Endothelial cell (in vitro differentiated cells): ENCODE measurements at regions not wholly inside any gene's neighbourhood (a gene's known extent, or its start where the extent isn't known, plus 50 kb on each side); places are given as distances from the start of the nearest gene placed in this dataset.

Experiments
- DNase-seq: peaks from one replicate; pipeline ENCODE4 v3.0.0; 2021; ENCODE audit warnings: low spot score
- H3K27ac Mint-ChIP-seq: one replicate; pipeline ENCODE4 v1.8.0; 2021; ENCODE audit warnings: mixed read lengths, inconsistent platforms; ENCODE audit not compliant: unreplicated experiment
- H3K27me3 Mint-ChIP-seq: one replicate; pipeline ENCODE4 v1.8.0; 2021; ENCODE audit warnings: mild to moderate bottlenecking, moderate library complexity, mixed read lengths, inconsistent platforms; ENCODE audit not compliant: unreplicated experiment
- H3K36me3 Mint-ChIP-seq: one replicate; pipeline ENCODE4 v1.8.0; 2021; ENCODE audit warnings: mild to moderate bottlenecking, low read depth, mixed read lengths, inconsistent platforms; ENCODE audit not compliant: unreplicated experiment
- H3K4me1 Mint-ChIP-seq: one replicate; pipeline ENCODE4 v1.8.0; 2021; ENCODE audit warnings: mild to moderate bottlenecking, mixed read lengths, inconsistent platforms; ENCODE audit not compliant: unreplicated experiment
- H3K4me3 Mint-ChIP-seq: one replicate; pipeline ENCODE4 v1.8.0; 2021; ENCODE audit warnings: mild to moderate bottlenecking, mixed read lengths, inconsistent platforms; ENCODE audit not compliant: unreplicated experiment
- H3K9me3 Mint-ChIP-seq: one replicate; pipeline ENCODE4 v1.8.0; 2021; ENCODE audit warnings: mixed read lengths, inconsistent platforms; ENCODE audit not compliant: unreplicated experiment
- CTCF ChIP-seq: fragments of 200-600 bp; sonication (generic); IDR thresholded peaks from one replicate; pipeline ENCODE4 v1.5.0; 2021; ENCODE audit warnings: antibody characterized with exemption; ENCODE audit not compliant: unreplicated experiment

DNA sequence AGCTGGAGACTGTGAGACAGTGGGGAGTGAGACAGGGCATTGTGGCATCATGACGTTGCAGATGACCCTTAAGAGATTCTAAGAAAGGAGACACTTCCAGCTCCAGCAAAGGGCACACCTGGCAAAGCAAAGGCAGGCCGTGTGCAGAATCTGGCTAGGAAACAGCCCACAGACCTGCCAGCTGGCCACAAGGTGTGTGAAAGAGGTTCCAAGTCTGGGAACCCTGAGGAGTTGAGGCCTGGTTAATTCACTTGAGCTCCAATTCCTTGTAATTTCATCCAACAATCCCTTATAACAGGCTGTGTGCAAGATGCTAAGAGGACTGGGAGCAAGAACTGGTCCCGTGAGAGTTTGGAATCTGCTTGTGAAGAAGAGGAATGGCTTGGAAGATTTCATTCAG, 72.8 kb upstream of the FAM9A start:
- no peaks in the 10 kb centered on the region for H3K36me3 Mint-ChIP-seq
- no peaks in the 10 kb centered on the region for H3K9me3 Mint-ChIP-seq
- H3K4me1 Mint-ChIP-seq = no peaks in the 10 kb centered on the region
- H3K4me3 Mint-ChIP-seq = no peak overlapping the region
- TF ChIP-seq CTCF = no peak
- H3K27ac Mint-ChIP-seq = no peak overlapping the region
- no peaks in the 10 kb centered on the region for H3K27me3 Mint-ChIP-seq
- DNase-seq = no peak

DNA sequence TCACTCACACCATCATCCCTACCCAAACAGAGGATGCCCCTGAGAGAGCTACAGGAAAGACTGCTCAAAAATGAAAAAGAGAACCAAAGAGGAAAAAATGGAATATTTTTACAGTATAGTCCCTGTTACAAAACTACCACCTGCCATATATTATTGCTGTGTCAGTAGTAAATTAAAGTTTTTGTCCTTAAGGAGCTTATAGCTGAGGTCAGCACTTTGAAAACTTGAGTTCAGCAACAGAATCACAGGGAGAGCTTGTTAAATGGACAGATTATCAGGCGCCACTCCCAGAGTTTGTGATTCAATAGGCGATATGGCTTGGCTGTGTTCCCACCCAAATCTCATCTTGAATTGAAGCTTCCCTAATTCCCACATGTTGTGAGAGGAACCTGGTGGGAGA, 71.9 kb upstream of the FAM9A start:
- no peaks in the 10 kb centered on the region for H3K36me3 Mint-ChIP-seq
- H3K27ac Mint-ChIP-seq = no peak overlapping the region
- H3K27me3 Mint-ChIP-seq = no peaks in the 10 kb centered on the region
- TF ChIP-seq CTCF = no peak
- H3K4me1 Mint-ChIP-seq = peaks cover 2% of the 10 kb centered on the region
- no peak for DNase-seq
- no peaks in the 10 kb centered on the region for H3K9me3 Mint-ChIP-seq
- H3K4me3 Mint-ChIP-seq = no peak overlapping the region

DNA sequence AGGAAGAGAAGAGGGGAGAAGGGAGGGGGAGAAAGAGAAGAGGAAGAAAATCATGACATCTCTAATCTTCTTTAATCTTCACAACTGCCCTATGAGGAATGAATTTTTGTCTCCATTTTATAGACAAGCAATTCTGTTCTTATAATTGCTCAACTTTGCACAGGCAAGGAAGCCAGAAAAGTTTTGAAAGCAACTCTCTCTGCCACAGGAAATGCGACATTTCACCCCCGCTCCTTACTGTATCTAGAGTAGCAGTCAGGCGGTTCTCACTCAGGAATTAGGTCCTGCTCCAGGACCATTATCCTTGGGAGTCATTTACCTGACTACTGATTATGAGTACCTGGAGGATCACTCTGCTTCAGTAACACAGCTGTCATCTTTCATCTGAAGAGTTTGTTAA, 69.2 kb upstream of the FAM9A start:
- H3K27me3 Mint-ChIP-seq = no peaks in the 10 kb centered on the region
- H3K4me3 Mint-ChIP-seq = no peak overlapping the region
- no peaks in the 10 kb centered on the region for H3K36me3 Mint-ChIP-seq
- no peak for DNase-seq
- no peak for TF ChIP-seq CTCF
- no peak overlapping the region for H3K27ac Mint-ChIP-seq
- H3K4me1 Mint-ChIP-seq = peaks cover 5% of the 10 kb centered on the region
- H3K9me3 Mint-ChIP-seq = no peaks in the 10 kb centered on the region

GRCh38 chrX:8869812-8870211, 68.6 kb upstream of the FAM9A start:
- Mint-ChIP-seq H3K36me3 (no peaks in the 10 kb centered on the region), H3K9me3 (no peaks in the 10 kb centered on the region), H3K4me1 (peaks cover 5% of the 10 kb centered on the region), H3K27me3 (no peaks in the 10 kb centered on the region), H3K27ac (no peak overlapping the region), H3K4me3 (no peak overlapping the region)
- TF ChIP-seq CTCF = no peak
- DNase-seq = no peak

DNA sequence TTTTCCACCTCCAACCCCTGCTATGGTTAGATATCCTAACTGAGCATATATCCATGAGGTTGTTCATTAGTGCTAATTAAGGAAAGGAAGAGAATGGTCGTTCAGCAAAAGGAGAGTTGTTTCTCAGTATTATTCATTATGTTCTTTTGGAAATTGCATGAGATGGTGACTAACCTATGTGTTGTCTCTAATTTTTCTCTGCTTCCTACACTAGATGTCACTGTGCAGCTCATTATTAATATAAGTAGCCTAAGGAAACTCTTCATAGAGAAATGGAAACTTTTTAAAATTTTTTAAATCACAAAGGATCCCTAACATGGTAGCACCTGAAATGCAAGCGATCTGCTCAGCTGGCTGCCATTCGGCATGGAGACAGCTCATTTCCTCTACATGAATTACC, 67.7 kb upstream of the FAM9A start:
- TF ChIP-seq CTCF = no peak
- Mint-ChIP-seq H3K9me3 (no peaks in the 10 kb centered on the region), H3K4me3 (no peak overlapping the region), H3K27me3 (no peaks in the 10 kb centered on the region), H3K4me1 (peaks cover 5% of the 10 kb centered on the region), H3K36me3 (no peaks in the 10 kb centered on the region), H3K27ac (no peak overlapping the region)
- no peak for DNase-seq
